GM12874 (cell line): ENCODE measurements at regions not wholly inside any gene's neighbourhood (a gene's known extent, or its start where the extent isn't known, plus 50 kb on each side); places are given as distances from the start of the nearest gene placed in this dataset.

Experiments
- TF ChIP-seq, protein P1 (sequence below): IDR thresholded peaks from 2 replicates; pipeline ENCODE4 v1.5.1; 2011; ENCODE audit warnings: low read depth, mild to moderate bottlenecking, control low read depth, low read length, moderate library complexity; ENCODE audit not compliant: insufficient read depth

DNA sequence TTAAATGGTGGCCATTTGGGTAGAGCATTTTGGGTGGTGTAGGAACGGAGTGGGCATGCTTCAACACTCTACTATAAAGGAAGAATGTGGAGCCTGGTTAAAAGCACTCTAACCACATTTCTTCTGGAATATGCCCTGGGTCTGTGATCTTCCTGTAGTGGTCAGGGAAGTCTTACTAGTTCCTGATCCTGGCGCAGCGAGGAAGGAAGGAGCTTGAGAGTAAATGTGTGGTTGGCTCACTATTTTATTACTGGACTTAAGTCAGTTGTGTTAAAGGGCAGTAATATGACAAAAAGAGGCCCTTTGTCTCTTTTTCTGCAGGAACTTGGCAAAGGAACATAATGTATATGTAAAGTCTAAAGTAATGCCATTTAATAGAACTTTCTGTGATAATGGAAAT lies 197.6 kb upstream of the ZPLD1 start:
- TF ChIP-seq, protein P1, sequence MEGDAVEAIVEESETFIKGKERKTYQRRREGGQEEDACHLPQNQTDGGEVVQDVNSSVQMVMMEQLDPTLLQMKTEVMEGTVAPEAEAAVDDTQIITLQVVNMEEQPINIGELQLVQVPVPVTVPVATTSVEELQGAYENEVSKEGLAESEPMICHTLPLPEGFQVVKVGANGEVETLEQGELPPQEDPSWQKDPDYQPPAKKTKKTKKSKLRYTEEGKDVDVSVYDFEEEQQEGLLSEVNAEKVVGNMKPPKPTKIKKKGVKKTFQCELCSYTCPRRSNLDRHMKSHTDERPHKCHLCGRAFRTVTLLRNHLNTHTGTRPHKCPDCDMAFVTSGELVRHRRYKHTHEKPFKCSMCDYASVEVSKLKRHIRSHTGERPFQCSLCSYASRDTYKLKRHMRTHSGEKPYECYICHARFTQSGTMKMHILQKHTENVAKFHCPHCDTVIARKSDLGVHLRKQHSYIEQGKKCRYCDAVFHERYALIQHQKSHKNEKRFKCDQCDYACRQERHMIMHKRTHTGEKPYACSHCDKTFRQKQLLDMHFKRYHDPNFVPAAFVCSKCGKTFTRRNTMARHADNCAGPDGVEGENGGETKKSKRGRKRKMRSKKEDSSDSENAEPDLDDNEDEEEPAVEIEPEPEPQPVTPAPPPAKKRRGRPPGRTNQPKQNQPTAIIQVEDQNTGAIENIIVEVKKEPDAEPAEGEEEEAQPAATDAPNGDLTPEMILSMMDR = no peak

DNA sequence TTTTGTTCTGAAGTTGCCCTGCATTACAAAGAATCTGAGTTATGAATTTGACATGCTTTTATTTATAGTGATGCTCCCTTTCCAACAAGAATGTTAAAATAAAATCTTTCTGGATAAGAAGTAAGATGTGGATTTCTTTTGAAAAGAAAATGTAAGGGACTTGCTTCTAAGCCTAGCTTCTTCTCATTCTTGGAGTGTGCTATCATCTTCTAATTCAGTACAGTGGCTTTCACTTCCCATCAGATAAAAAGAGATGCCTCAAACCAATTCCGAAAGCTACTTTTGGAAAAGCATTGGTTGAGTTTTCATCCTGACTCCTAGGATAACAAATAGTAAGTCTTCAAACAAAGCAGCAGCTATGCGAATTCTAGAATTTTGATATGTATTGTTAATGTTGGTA lies 197.0 kb upstream of the ZPLD1 start:
- TF ChIP-seq, protein P1 = no peak

- TF ChIP-seq, protein P1 = no peak
Observed at GRCh38 chr3:102238362-102238761, 196.5 kb upstream of the ZPLD1 start.

DNA sequence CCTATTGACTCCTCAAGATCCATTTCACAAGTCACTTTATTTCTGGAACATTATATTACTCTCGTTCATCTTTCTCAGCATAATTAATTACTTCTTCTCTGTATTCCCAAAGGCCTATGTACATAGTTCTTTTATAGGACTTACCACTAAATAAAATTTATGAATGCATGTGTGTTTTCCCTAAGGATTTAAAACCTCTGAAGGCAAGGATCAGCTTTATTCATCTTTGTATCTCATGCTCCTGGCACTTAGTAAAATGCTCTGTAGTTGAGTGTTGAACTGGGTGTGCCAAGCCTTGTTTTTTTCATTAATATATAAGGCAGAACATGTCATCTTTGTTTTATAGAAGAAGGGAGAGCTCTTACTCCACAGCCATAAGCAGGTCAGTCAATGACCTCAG lies 194.1 kb upstream of the ZPLD1 start:
- TF ChIP-seq, protein P1 = no peak

DNA sequence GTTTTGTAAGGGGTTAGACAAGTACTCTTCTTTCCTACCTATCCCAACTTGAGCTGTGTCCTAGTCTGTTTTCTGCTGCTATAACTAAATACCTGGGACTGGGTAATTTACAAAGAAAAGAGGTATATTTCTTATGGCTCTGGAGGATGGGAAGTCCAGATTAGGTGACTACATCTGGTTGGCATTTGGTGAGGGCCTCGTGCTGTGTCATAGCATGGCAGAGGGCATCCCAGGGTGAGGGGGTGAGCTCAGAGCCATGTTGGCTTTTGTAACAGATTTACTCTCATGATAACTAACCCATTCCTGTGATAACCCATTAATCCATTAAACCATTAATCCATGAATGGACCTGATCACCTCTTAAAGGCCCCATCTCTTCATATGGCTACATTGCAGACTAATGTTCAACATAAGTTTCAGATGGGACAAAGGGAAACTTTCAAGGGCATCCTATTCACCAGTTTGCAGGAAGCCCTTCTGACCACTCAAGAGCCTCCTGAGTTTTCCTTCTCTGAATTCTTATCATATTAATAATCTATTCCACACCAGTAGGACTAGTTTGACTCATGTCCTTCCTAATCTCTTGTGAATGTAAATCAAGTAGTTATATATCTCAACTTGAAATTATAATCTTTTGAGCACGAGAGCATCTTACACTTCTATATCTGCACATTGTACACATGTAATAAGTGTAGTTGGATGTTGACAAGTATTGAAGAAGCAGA lies 185.7 kb upstream of the ZPLD1 start:
- TF ChIP-seq, protein P1 = no peak

- TF ChIP-seq, protein P1 = no peak
Observed at GRCh38 chr3:102255736-102256135, 179.1 kb upstream of the ZPLD1 start.

DNA sequence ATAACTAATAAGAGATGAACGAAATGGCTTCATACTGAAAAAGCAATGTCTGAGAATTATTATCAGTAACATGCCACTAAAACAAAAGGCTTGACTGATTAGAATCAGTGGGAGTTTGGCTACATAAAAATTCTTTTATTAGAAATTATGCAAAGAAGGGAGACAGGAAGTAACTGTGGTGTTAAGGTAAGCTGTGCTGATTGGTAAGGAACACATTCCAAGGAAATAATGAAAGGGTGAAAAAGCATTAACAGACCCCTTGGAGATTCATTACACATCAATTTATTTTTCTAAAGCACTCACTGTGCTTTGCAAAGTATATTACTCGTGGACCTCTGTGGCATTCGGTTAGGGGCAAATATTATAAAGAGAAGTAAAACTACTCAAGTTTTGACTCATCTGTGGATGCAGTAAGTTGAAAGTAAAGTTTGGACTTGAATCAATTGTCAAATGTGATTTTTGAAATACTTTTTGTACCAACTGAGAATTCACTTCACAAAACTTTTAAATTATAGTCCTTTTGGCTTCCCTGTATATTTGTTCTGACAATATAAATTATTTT lies 176.1 kb upstream of the ZPLD1 start:
- TF ChIP-seq, protein P1 = no peak
